ENCODE measurements at regions not wholly inside any gene's neighbourhood (a gene's known extent, or its start where the extent isn't known, plus 50 kb on each side); places are given as distances from the start of the nearest gene placed in this dataset.

DNA sequence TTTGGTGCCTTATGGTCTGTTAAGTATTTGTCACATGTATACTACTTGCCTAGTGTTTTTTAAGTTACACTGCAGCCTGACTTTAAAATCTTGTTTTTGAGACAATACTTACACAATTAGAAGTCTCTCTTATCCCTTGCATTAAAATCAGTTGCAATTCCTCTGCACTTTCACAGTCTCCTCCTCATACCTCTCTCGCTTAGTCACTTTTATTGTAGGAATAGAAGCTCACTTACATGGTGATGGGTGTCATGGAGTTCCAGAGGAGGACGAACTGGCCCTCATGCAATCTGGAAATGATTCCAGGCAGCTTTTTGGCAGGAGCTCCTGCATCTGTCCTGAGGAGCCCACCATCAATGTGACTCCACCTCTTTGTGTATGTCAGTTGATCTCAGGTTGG, 238.4 kb upstream of the TBC1D5 start:
- ATAC-seq (no peak), DNase-seq (no peak)
- Histone ChIP-seq H3K4me1 (ENCODE audit: low read depth) (no peaks in the 10 kb centered on the region), H3K36me3 (ENCODE audit: low read depth) (no peaks in the 10 kb centered on the region), H3K4me3 (no peak overlapping the region), H3K9me3 (no peaks in the 10 kb centered on the region)
- intact Hi-C loops (cut with DNase I, micrococcal nuclease), result no loop called here
- no peak for TF ChIP-seq CTCF (IDR thresholded peaks at IDR 0.05)

DNA sequence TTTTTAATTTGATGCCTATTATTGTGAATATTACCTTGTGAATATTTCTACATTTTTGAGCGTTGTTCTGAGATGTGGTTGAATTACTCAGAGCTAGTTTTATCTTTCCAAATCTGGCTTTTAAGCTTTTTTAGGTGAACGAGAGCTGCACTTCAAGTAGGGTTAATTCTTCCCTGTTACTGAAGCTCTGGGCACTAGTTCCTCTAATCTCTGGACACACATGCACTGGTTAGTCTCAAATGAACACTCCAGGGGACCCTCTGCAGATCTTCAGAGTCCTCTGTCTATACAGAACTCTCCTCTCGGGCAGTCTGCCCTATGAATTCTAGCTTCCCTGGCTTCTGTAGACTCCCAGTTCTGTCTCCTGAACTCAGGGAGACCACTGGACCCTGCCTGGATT, 237.5 kb upstream of the TBC1D5 start:
- Histone ChIP-seq H3K4me1 (ENCODE audit: low read depth) (no peaks in the 10 kb centered on the region), H3K36me3 (ENCODE audit: low read depth) (no peaks in the 10 kb centered on the region), H3K4me3 (no peak overlapping the region), H3K9me3 (no peaks in the 10 kb centered on the region)
- DNase-seq, result no peak
- intact Hi-C loops (cut with DNase I, micrococcal nuclease), result no loop called here
- no peak for ATAC-seq
- TF ChIP-seq CTCF (IDR thresholded peaks at IDR 0.05), result no peak

DNA sequence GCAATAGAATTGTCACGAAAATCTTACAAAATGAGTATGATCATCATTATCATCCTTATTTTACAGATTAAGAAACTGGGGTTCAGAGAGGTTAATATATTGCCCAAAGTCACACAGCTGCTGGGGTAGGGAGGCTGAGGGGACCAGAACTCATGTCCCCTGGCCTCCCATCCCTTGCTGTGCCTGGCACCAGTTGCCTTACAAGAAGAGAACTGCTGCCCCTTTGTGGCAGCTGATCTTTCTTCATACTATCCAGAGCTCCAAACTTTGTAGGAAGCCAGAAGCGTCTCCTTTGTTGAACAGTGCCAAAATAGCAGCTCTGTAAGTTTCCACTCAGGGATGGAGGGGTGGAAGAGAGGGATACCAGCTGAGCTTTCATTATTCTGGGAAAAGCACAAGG, 236.8 kb upstream of the TBC1D5 start:
- DNase-seq, result peak in 1 of 3 donors; percentile 25
- Histone ChIP-seq H3K4me3 (no peak overlapping the region), H3K4me1 (ENCODE audit: low read depth) (no peaks in the 10 kb centered on the region), H3K9me3 (no peaks in the 10 kb centered on the region), H3K36me3 (ENCODE audit: low read depth) (no peaks in the 10 kb centered on the region)
- TF ChIP-seq CTCF (IDR thresholded peaks at IDR 0.05), result no peak
- intact Hi-C loops (cut with DNase I, micrococcal nuclease), result no loop called here
- no peak for ATAC-seq

GRCh38 chr3:17974206-17974841, 231.9 kb upstream of the TBC1D5 start:
- TF ChIP-seq CTCF (IDR thresholded peaks at IDR 0.05), result no peak
- no peak for ATAC-seq
- H3K4me1 ChIP-seq (ENCODE audit: low read depth), result peaks cover 15% of the 10 kb centered on the region
- no peaks in the 10 kb centered on the region for H3K36me3 ChIP-seq (ENCODE audit: low read depth)
- H3K4me3 ChIP-seq, result no peak overlapping the region
- intact Hi-C loops (cut with DNase I, micrococcal nuclease), result no loop called here
- DNase-seq, result peak in 1 of 3 donors; percentile 9
- H3K9me3 ChIP-seq, result no peaks in the 10 kb centered on the region

GRCh38 chr3:17972959-17973906, 230.8 kb upstream of the TBC1D5 start:
- DNase-seq (no peak), ATAC-seq (no peak)
- Histone ChIP-seq H3K4me3 (no peak overlapping the region), H3K36me3 (ENCODE audit: low read depth) (no peaks in the 10 kb centered on the region), H3K4me1 (ENCODE audit: low read depth) (peaks cover 15% of the 10 kb centered on the region), H3K9me3 (no peaks in the 10 kb centered on the region)
- intact Hi-C loops (cut with DNase I, micrococcal nuclease), result no loop called here
- no peak for TF ChIP-seq CTCF (IDR thresholded peaks at IDR 0.05)

All from mucosa of descending colon (tissue), 3 donors.